ENCODE measurements at regions not wholly inside any gene's neighbourhood (a gene's known extent, or its start where the extent isn't known, plus 50 kb on each side); places are given as distances from the start of the nearest gene placed in this dataset.

DNA sequence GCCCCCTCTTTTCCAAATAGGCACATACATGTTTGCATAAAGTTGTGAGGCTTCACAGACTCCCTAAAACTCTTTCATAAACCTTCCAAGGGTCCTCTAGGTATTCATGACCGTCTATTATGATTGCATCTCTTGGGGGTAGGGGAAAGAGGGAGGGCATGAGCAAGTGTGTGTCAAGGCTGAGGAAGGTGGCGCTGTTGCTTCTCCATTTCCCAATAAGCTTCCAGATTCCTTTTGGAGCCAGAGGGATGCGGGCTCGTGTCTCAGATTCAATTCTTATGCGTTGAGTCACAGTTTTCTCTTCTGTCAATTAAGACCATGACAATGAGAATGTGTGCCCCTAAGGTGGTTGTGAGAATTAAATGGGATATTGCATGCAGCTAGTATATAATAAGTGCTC is 51.0 kb upstream of the CYP2A7 start (continued):
- TF ChIP-seq, protein P1, sequence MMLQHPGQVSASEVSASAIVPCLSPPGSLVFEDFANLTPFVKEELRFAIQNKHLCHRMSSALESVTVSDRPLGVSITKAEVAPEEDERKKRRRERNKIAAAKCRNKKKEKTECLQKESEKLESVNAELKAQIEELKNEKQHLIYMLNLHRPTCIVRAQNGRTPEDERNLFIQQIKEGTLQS (IDR thresholded peaks at IDR 0.05; ENCODE audit: borderline replicate concordance, extremely low read depth, low read depth, low read length) = no peak
- TF ChIP-seq SPI1 (IDR thresholded peaks at IDR 0.05; ENCODE audit: borderline replicate concordance, insufficient read depth, low read depth, low read length) (no peak), CHD4 (IDR thresholded peaks at IDR 0.05) (no peak)
- TF ChIP-seq, protein P2, sequence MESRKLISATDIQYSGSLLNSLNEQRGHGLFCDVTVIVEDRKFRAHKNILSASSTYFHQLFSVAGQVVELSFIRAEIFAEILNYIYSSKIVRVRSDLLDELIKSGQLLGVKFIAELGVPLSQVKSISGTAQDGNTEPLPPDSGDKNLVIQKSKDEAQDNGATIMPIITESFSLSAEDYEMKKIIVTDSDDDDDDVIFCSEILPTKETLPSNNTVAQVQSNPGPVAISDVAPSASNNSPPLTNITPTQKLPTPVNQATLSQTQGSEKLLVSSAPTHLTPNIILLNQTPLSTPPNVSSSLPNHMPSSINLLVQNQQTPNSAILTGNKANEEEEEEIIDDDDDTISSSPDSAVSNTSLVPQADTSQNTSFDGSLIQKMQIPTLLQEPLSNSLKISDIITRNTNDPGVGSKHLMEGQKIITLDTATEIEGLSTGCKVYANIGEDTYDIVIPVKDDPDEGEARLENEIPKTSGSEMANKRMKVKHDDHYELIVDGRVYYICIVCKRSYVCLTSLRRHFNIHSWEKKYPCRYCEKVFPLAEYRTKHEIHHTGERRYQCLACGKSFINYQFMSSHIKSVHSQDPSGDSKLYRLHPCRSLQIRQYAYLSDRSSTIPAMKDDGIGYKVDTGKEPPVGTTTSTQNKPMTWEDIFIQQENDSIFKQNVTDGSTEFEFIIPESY (IDR thresholded peaks at IDR 0.05) = no peak

DNA sequence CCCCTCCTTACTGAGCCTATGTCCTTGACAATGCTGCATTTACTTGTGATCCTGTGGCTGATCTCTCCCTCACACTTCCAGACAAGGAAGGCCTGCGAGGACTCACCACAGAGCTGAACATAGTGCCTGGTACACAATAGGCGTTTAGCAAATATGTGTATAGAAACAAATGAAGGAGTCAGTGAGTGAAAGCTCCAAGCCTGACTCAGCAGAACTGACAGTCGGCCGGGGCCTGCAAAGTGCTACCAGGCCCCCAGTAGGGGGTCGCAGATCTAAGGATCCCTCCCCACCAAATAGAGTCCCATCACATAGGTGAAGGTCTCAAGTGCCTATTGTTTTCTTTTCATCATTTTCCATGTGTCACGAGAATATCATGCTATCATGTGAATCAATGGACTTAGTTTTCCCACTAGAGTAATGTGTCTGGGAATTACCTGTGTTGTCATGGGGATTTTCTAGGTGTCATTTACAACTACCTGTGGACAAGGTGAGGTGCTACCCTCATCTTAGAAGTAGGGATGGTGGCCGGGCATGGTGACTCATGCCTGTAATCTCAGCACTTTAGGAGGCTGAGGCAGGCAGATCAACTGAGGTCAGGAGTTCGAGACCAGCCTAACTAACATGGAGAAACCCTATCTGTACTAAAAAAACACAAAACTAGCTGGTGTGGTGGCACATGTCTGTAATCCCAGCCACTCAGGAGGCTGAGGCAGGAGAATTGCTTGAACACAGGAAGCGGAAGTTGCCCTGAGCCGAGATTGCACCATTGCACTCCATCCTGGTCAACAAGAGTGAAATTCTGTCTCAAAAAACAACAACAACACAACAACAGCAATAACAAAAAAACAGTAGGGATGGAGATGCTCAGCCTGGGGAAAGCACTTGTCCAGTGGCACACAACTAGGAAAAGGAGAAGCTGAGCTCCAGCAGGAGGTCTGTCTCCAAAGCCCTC is 50.3 kb upstream of the CYP2A7 start:
- H3K36me3 ChIP-seq (ENCODE audit: control insufficient read depth in 2 of 2, insufficient read depth in 2 of 2, low read length in 1 of 2) = no peaks in the 10 kb centered on the region
- H3K27ac ChIP-seq (ENCODE audit: control insufficient read depth, insufficient read depth) = no peak overlapping the region
- POLR2A ChIA-PET = no interaction called here
- CTCF ChIA-PET = no interaction called here
- WGBS (ENCODE audit: insufficient coverage, insufficient replicate concordance, low lambda C conversion rate, missing lambda C conversion rate) = 41% methylated on average over 10 of the region's 10 CpGs
- no TSS peak for BruUV-seq (replicated peaks)
- no peaks in the 10 kb centered on the region for H3K27me3 ChIP-seq (replicated peaks in 1 of 2; ENCODE audit: control insufficient read depth in 2 of 2, insufficient read depth in 2 of 2, low read length in 1 of 2)
- RAD21 ChIA-PET (ENCODE audit: unreplicated experiment) = no interaction called here
- DNase-seq (ENCODE audit: low read depth, low spot score) (no peak), ATAC-seq (no peak), FAIRE-seq (no peak)
- no peaks in the 10 kb centered on the region for H3K9me3 ChIP-seq (replicated peaks; ENCODE audit: control insufficient read depth, insufficient read depth, low read length)
- no peaks in the 10 kb centered on the region for H3K79me2 ChIP-seq (ENCODE audit: control insufficient read depth, insufficient read depth, low read length)
- in situ Hi-C loops (cut with MboI) (no loop called here), intact Hi-C loops (cut with micrococcal nuclease; ENCODE audit: unreplicated experiment) (no loop called here)
- no peak overlapping the region for H3K9ac ChIP-seq (ENCODE audit: control insufficient read depth, insufficient read depth, low read length)
- SMC1A ChIA-PET (ENCODE audit: uncharacterized antibody, unreplicated experiment) = no interaction called here
- H3K4me2 ChIP-seq (ENCODE audit: control insufficient read depth, insufficient read depth) = no peak overlapping the region
- H3K4me3 ChIP-seq = no peak overlapping the region
- H4K20me1 ChIP-seq (ENCODE audit: control insufficient read depth, insufficient read depth) = no peaks in the 10 kb centered on the region
- TF ChIP-seq POU2F2 (IDR thresholded peaks at IDR 0.05; ENCODE audit: borderline replicate concordance, low read depth, low read length) (no peak), SUPT20H (IDR thresholded peaks at IDR 0.05; ENCODE audit: borderline replicate concordance, control insufficient read depth, low read depth, low read length) (no peak)
- TF ChIP-seq, protein P3, sequence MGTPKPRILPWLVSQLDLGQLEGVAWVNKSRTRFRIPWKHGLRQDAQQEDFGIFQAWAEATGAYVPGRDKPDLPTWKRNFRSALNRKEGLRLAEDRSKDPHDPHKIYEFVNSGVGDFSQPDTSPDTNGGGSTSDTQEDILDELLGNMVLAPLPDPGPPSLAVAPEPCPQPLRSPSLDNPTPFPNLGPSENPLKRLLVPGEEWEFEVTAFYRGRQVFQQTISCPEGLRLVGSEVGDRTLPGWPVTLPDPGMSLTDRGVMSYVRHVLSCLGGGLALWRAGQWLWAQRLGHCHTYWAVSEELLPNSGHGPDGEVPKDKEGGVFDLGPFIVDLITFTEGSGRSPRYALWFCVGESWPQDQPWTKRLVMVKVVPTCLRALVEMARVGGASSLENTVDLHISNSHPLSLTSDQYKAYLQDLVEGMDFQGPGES (IDR thresholded peaks at IDR 0.05) = no peak
- TF ChIP-seq, protein P1 (IDR thresholded peaks at IDR 0.05; ENCODE audit: borderline replicate concordance, extremely low read depth, low read depth, low read length) = no peak
- TF ChIP-seq, protein P4, sequence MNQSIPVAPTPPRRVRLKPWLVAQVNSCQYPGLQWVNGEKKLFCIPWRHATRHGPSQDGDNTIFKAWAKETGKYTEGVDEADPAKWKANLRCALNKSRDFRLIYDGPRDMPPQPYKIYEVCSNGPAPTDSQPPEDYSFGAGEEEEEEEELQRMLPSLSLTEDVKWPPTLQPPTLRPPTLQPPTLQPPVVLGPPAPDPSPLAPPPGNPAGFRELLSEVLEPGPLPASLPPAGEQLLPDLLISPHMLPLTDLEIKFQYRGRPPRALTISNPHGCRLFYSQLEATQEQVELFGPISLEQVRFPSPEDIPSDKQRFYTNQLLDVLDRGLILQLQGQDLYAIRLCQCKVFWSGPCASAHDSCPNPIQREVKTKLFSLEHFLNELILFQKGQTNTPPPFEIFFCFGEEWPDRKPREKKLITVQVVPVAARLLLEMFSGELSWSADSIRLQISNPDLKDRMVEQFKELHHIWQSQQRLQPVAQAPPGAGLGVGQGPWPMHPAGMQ (IDR thresholded peaks at IDR 0.05; ENCODE audit: borderline replicate concordance) = no peak
- TF ChIP-seq, protein P5, sequence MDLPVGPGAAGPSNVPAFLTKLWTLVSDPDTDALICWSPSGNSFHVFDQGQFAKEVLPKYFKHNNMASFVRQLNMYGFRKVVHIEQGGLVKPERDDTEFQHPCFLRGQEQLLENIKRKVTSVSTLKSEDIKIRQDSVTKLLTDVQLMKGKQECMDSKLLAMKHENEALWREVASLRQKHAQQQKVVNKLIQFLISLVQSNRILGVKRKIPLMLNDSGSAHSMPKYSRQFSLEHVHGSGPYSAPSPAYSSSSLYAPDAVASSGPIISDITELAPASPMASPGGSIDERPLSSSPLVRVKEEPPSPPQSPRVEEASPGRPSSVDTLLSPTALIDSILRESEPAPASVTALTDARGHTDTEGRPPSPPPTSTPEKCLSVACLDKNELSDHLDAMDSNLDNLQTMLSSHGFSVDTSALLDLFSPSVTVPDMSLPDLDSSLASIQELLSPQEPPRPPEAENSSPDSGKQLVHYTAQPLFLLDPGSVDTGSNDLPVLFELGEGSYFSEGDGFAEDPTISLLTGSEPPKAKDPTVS (IDR thresholded peaks at IDR 0.05; ENCODE audit: low read depth, low read length) = no peak
- no peaks in the 10 kb centered on the region for H3K4me1 ChIP-seq (ENCODE audit: control insufficient read depth, insufficient read depth, low read length)
- no peak overlapping the region for H2AFZ ChIP-seq (ENCODE audit: control insufficient read depth, low read depth, low read length)

Measured in GM12878 (cell line).